GM19372 (cell line): ENCODE measurements at regions not wholly inside any gene's neighbourhood (a gene's known extent, or its start where the extent isn't known, plus 50 kb on each side); places are given as distances from the start of the nearest gene placed in this dataset.

Experiments
- ATAC-seq: cut with Tn5 transposase; IDR thresholded peaks from one replicate; pipeline ENCODE4 v1.9.1; 2021; ENCODE audit warnings: mild to moderate bottlenecking, low read depth, moderate library complexity; ENCODE audit not compliant: unreplicated experiment

- no peak for ATAC-seq
These were observed 968.4 kb upstream of the SEL1L start for GRCh38 chr14:82502043-82502442.

GRCh38 chr14:82504894-82505293 lies 971.2 kb upstream of the SEL1L start:
- ATAC-seq, result no peak

GRCh38 chr14:82510007-82510406 lies 976.4 kb upstream of the SEL1L start:
- ATAC-seq, result no peak

- ATAC-seq, result no peak
These were observed 977.7 kb upstream of the SEL1L start for GRCh38 chr14:82511399-82511798.

- no peak for ATAC-seq
These were observed 987.1 kb upstream of the SEL1L start for GRCh38 chr14:82520765-82521164.

GRCh38 chr14:82521191-82521590 lies 987.5 kb upstream of the SEL1L start:
- no peak for ATAC-seq

- no peak for ATAC-seq
These were observed 994.4 kb upstream of the SEL1L start for GRCh38 chr14:82528016-82528415.

- no peak for ATAC-seq
These were observed 999.7 kb upstream of the SEL1L start for GRCh38 chr14:82533351-82533750.

GRCh38 chr14:82536566-82536965 lies 1002.9 kb upstream of the SEL1L start:
- ATAC-seq, result no peak

GRCh38 chr14:82537831-82538230 lies 1004.2 kb upstream of the SEL1L start:
- ATAC-seq, result no peak

GRCh38 chr14:82546401-82546800 lies 1012.7 kb upstream of the SEL1L start:
- no peak for ATAC-seq

GRCh38 chr14:82549306-82549990 lies 1015.8 kb upstream of the SEL1L start:
- no peak for ATAC-seq

GRCh38 chr14:82562881-82563280 lies 1029.2 kb upstream of the SEL1L start:
- ATAC-seq, result no peak

- ATAC-seq, result no peak
These were observed 1032.2 kb upstream of the SEL1L start for GRCh38 chr14:82565825-82566224.

GRCh38 chr14:82587226-82587625 lies 1053.6 kb upstream of the SEL1L start:
- no peak for ATAC-seq

GRCh38 chr14:82595466-82595865 lies 1061.8 kb upstream of the SEL1L start:
- no peak for ATAC-seq

GRCh38 chr14:82602794-82603193 lies 1069.1 kb upstream of the SEL1L start:
- no peak for ATAC-seq

- ATAC-seq, result no peak
These were observed 1071.2 kb upstream of the SEL1L start for GRCh38 chr14:82604819-82605218.

- ATAC-seq, result no peak
These were observed 1088.3 kb upstream of the SEL1L start for GRCh38 chr14:82621881-82622450.

- no peak for ATAC-seq
These were observed 1092.8 kb upstream of the SEL1L start for GRCh38 chr14:82626156-82627066.

GRCh38 chr14:82635915-82636314 lies 1102.3 kb upstream of the SEL1L start:
- ATAC-seq, result no peak
